ENCODE measurements at regions not wholly inside any gene's neighbourhood (a gene's known extent, or its start where the extent isn't known, plus 50 kb on each side); places are given as distances from the start of the nearest gene placed in this dataset.
A peak's percentile ranks its signal among the peaks of the same experiment; 100 is the strongest.
"Not testable (repeated sequence)": the region's sequence is repeated elsewhere in the genome, so short reads cannot be mapped to it uniquely, and the experiment has no call there.

DNA sequence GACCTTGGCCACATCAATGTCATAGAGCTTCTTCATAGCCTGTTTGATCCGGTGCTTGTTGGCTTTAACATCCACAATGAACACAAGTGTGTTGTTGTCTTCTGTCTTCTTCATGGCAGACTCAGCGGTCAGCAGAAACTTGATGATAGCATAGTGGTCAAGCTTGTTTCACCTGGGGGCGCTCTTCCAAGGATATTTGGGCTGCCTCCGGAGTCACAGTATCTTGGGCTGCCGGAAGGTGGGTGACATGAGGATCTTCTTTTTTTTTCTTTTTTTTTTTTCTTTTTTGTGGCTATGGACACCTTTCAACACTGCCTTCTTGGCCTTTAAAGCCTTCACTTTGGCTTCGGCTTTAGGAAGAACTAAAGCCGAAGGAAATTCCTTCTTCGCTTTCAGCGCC lies 244.6 kb downstream of the GJA1 start:
- no peak overlapping the region for H3K4me3 ChIP-seq (ENCODE audit: low read depth in 1 of 3, low read length in 3 of 3)
- DNase-seq (no peak), FAIRE-seq (no peak)
- no peaks in the 10 kb centered on the region for H3K27me3 ChIP-seq (ENCODE audit: control insufficient read depth in 3 of 3, insufficient read depth in 3 of 3, low read length in 3 of 3)
- 92 to 93% (median 93%) methylated on average over 9 of the region's 9 CpGs for WGBS, 3 donors
- H3K27ac ChIP-seq (ENCODE audit: low read depth in 1 of 3, low read length in 2 of 3) = no peak overlapping the region
- H3K4me1 ChIP-seq (ENCODE audit: control insufficient read depth in 3 of 3, insufficient read depth in 2 of 3, low read depth in 1 of 3, low read length in 2 of 3) = no peaks in the 10 kb centered on the region
- no peaks in the 10 kb centered on the region for H3K9me3 ChIP-seq (ENCODE audit: control insufficient read depth in 2 of 2, insufficient read depth in 1 of 2, low read depth in 1 of 2, low read length in 1 of 2)
- H3K36me3 ChIP-seq (ENCODE audit: control insufficient read depth in 3 of 3, insufficient read depth in 2 of 3, low read depth in 1 of 3, low read length in 3 of 3) = no peaks in the 10 kb centered on the region

GRCh38 chr6:121682666-121683065 lies 247.2 kb downstream of the GJA1 start:
- DNase-seq (no peak), FAIRE-seq (no peak)
- Histone ChIP-seq H3K4me1 (ENCODE audit: control insufficient read depth in 3 of 3, insufficient read depth in 2 of 3, low read depth in 1 of 3, low read length in 2 of 3) (no peaks in the 10 kb centered on the region), H3K36me3 (ENCODE audit: control insufficient read depth in 3 of 3, insufficient read depth in 2 of 3, low read depth in 1 of 3, low read length in 3 of 3) (no peaks in the 10 kb centered on the region), H3K9me3 (ENCODE audit: control insufficient read depth in 2 of 2, insufficient read depth in 1 of 2, low read depth in 1 of 2, low read length in 1 of 2) (no peaks in the 10 kb centered on the region), H3K27ac (ENCODE audit: low read depth in 1 of 3, low read length in 2 of 3) (no peak overlapping the region), H3K27me3 (ENCODE audit: control insufficient read depth in 3 of 3, insufficient read depth in 3 of 3, low read length in 3 of 3) (no peaks in the 10 kb centered on the region), H3K4me3 (ENCODE audit: low read depth in 1 of 3, low read length in 3 of 3) (no peak overlapping the region)
- 96 to 97% (median 97%) methylated on average over 25 of the region's 25 CpGs for WGBS, 3 donors

GRCh38 chr6:121685806-121686205 lies 250.4 kb downstream of the GJA1 start:
- H3K9me3 ChIP-seq (ENCODE audit: control insufficient read depth in 2 of 2, insufficient read depth in 1 of 2, low read depth in 1 of 2, low read length in 1 of 2); H3K4me3 ChIP-seq (ENCODE audit: low read depth in 1 of 3, low read length in 3 of 3); DNase-seq; H3K27ac ChIP-seq (ENCODE audit: low read depth in 1 of 3, low read length in 2 of 3); FAIRE-seq; H3K27me3 ChIP-seq (ENCODE audit: control insufficient read depth in 3 of 3, insufficient read depth in 3 of 3, low read length in 3 of 3); H3K4me1 ChIP-seq (ENCODE audit: control insufficient read depth in 3 of 3, insufficient read depth in 2 of 3, low read depth in 1 of 3, low read length in 2 of 3); H3K36me3 ChIP-seq (ENCODE audit: control insufficient read depth in 3 of 3, insufficient read depth in 2 of 3, low read depth in 1 of 3, low read length in 3 of 3): not testable (repeated sequence)
- WGBS, 3 donors = 86 to 95% (median 90%) methylated on average over 10 of the region's 10 CpGs

DNA sequence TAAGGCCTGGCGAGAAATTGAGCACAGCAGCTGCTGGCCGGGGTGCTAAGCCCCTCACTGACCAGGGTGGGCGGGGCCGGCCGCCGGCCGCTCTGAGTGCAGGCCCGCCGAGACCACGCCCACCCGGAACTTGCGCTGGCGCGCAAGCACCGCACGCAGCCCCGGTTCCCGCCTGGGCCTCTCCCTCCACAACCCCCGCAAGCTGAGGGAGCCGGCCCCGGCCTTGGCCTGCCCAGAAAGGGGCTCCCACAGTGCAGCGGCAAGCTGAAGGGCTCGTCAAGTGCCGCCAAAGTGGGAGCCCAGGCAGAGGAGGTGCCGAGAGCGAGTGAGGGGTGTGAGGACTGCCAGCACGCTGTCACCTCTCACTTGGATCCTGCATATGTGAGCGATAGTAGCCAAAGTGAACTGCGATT lies 251.2 kb downstream of the GJA1 start:
- DNase-seq (no peak), FAIRE-seq (no peak)
- Histone ChIP-seq H3K9me3 (ENCODE audit: control insufficient read depth in 2 of 2, insufficient read depth in 1 of 2, low read depth in 1 of 2, low read length in 1 of 2) (no peaks in the 10 kb centered on the region), H3K4me1 (ENCODE audit: control insufficient read depth in 3 of 3, insufficient read depth in 2 of 3, low read depth in 1 of 3, low read length in 2 of 3) (peaks cover 0 to 2% (median 0%) of the 10 kb centered on the region in 3 donors), H3K27ac (ENCODE audit: low read depth in 1 of 3, low read length in 2 of 3) (no peak overlapping the region), H3K4me3 (ENCODE audit: low read depth in 1 of 3, low read length in 3 of 3) (no peak overlapping the region), H3K36me3 (ENCODE audit: control insufficient read depth in 3 of 3, insufficient read depth in 2 of 3, low read depth in 1 of 3, low read length in 3 of 3) (no peaks in the 10 kb centered on the region), H3K27me3 (ENCODE audit: control insufficient read depth in 3 of 3, insufficient read depth in 3 of 3, low read length in 3 of 3) (no peaks in the 10 kb centered on the region)
- 88 to 91% (median 89%) methylated on average over 23 to 29 of the region's 29 CpGs for WGBS, 3 donors

- H3K27me3 ChIP-seq (ENCODE audit: control insufficient read depth in 3 of 3, insufficient read depth in 3 of 3, low read length in 3 of 3) = no peaks in the 10 kb centered on the region
- no peak overlapping the region for H3K27ac ChIP-seq (ENCODE audit: low read depth in 1 of 3, low read length in 2 of 3)
- no peak overlapping the region for H3K4me3 ChIP-seq (ENCODE audit: low read depth in 1 of 3, low read length in 3 of 3)
- 57 to 74% (median 58%) methylated on average over 2 of the region's 2 CpGs for WGBS, 3 donors
- DNase-seq (no peak), FAIRE-seq (no peak)
- H3K9me3 ChIP-seq (ENCODE audit: control insufficient read depth in 2 of 2, insufficient read depth in 1 of 2, low read depth in 1 of 2, low read length in 1 of 2) = no peaks in the 10 kb centered on the region
- H3K4me1 ChIP-seq (ENCODE audit: control insufficient read depth in 3 of 3, insufficient read depth in 2 of 3, low read depth in 1 of 3, low read length in 2 of 3) = peaks cover 0 to 5% (median 0%) of the 10 kb centered on the region in 3 donors
- H3K36me3 ChIP-seq (ENCODE audit: control insufficient read depth in 3 of 3, insufficient read depth in 2 of 3, low read depth in 1 of 3, low read length in 3 of 3) = no peaks in the 10 kb centered on the region
Observed at GRCh38 chr6:121688974-121689373, 253.5 kb downstream of the GJA1 start.

DNA sequence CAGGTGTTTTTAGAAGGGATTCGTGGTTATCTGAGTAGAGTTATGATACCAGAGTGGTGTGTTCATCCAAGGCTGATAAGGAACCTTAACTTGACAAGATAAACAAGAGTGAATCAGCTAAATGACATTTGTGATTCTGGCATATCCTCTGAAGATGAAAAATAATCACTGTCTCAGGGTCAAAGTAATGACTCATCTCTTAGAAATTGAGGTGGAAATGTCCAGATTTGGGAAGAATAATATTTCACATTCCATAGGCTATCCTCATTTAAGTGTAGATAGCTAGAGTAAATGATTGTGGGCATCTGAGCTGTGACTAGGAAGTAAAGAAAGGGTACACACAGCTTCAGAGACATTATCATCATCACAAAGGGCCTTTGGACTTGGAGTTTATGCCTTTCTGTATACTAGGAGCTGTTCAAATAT lies 255.7 kb downstream of the GJA1 start:
- H3K27me3 ChIP-seq (ENCODE audit: control insufficient read depth in 3 of 3, insufficient read depth in 3 of 3, low read length in 3 of 3) = no peaks in the 10 kb centered on the region
- no peak overlapping the region for H3K27ac ChIP-seq (ENCODE audit: low read depth in 1 of 3, low read length in 2 of 3)
- H3K4me1 ChIP-seq (ENCODE audit: control insufficient read depth in 3 of 3, insufficient read depth in 2 of 3, low read depth in 1 of 3, low read length in 2 of 3) = peaks cover 0 to 5% (median 0%) of the 10 kb centered on the region in 3 donors
- no peak for FAIRE-seq
- 6 to 38% (median 17%) methylated on average over 1 of the region's 1 CpG for WGBS, 3 donors
- DNase-seq = peak; percentile 18 to 52
- no peaks in the 10 kb centered on the region for H3K9me3 ChIP-seq (ENCODE audit: control insufficient read depth in 2 of 2, insufficient read depth in 1 of 2, low read depth in 1 of 2, low read length in 1 of 2)
- no peaks in the 10 kb centered on the region for H3K36me3 ChIP-seq (ENCODE audit: control insufficient read depth in 3 of 3, insufficient read depth in 2 of 3, low read depth in 1 of 3, low read length in 3 of 3)
- no peak overlapping the region for H3K4me3 ChIP-seq (ENCODE audit: low read depth in 1 of 3, low read length in 3 of 3)

GRCh38 chr6:121694389-121694788 lies 258.9 kb downstream of the GJA1 start:
- 83 to 88% (median 84%) methylated on average over 3 of the region's 3 CpGs for WGBS, 3 donors
- Histone ChIP-seq H3K4me3 (ENCODE audit: low read depth in 1 of 3, low read length in 3 of 3) (no peak overlapping the region), H3K36me3 (ENCODE audit: control insufficient read depth in 3 of 3, insufficient read depth in 2 of 3, low read depth in 1 of 3, low read length in 3 of 3) (no peaks in the 10 kb centered on the region), H3K27me3 (ENCODE audit: control insufficient read depth in 3 of 3, insufficient read depth in 3 of 3, low read length in 3 of 3) (no peaks in the 10 kb centered on the region), H3K27ac (ENCODE audit: low read depth in 1 of 3, low read length in 2 of 3) (no peak overlapping the region), H3K4me1 (ENCODE audit: control insufficient read depth in 3 of 3, insufficient read depth in 2 of 3, low read depth in 1 of 3, low read length in 2 of 3) (peaks cover 0 to 5% (median 0%) of the 10 kb centered on the region in 3 donors), H3K9me3 (ENCODE audit: control insufficient read depth in 2 of 2, insufficient read depth in 1 of 2, low read depth in 1 of 2, low read length in 1 of 2) (no peaks in the 10 kb centered on the region)
- no peak for DNase-seq
- FAIRE-seq = no peak

DNA sequence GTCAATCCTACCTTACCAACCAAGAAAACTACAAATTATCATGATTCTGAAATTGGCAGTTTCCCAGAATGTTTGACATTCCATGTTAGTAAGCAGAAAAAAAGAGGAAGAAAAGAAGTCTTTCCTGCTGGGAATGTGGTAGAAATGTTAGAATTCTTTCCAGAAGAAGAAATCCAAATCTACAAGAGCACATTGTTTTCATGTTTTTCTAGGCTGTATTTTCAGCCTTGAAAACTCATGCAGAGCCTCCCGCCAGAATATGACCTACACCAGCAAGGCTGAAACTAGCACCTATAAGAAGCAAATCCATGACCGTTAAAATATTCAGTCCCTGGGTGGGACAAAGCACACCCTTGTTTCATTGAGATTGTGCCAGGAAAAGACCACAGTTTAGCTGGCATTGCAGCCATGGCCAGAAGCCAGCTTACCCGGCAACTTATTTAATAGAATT lies 259.4 kb downstream of the GJA1 start:
- WGBS, 3 donors = 78 to 85% (median 84%) methylated on average over 3 of the region's 3 CpGs
- peaks cover 0 to 5% (median 0%) of the 10 kb centered on the region in 3 donors for H3K4me1 ChIP-seq (ENCODE audit: control insufficient read depth in 3 of 3, insufficient read depth in 2 of 3, low read depth in 1 of 3, low read length in 2 of 3)
- H3K27me3 ChIP-seq (ENCODE audit: control insufficient read depth in 3 of 3, insufficient read depth in 3 of 3, low read length in 3 of 3) = no peaks in the 10 kb centered on the region
- DNase-seq (no peak), FAIRE-seq (no peak)
- H3K36me3 ChIP-seq (ENCODE audit: control insufficient read depth in 3 of 3, insufficient read depth in 2 of 3, low read depth in 1 of 3, low read length in 3 of 3) = no peaks in the 10 kb centered on the region
- no peaks in the 10 kb centered on the region for H3K9me3 ChIP-seq (ENCODE audit: control insufficient read depth in 2 of 2, insufficient read depth in 1 of 2, low read depth in 1 of 2, low read length in 1 of 2)
- no peak overlapping the region for H3K27ac ChIP-seq (ENCODE audit: low read depth in 1 of 3, low read length in 2 of 3)
- H3K4me3 ChIP-seq (ENCODE audit: low read depth in 1 of 3, low read length in 3 of 3) = no peak overlapping the region

DNA sequence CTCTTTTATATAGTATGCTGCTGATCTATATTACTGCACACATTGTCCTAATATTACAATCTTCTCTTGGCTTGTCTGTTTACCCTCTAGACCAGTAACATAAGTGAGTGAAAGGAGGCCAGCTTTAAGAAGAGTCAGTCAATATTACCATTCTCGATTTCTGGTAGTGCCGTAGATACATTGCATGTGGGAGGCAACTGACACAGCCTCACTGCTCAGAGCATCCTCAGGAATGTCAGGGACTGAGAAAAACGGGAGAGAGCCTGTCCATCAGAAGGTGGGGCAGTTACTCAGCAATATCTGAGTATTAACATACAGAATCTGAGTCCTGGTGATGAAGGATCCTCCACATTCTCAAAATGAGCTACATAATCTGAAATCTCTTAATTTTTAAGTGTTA lies 259.9 kb downstream of the GJA1 start:
- 68 to 76% (median 74%) methylated on average over 3 of the region's 3 CpGs for WGBS, 3 donors
- Histone ChIP-seq H3K4me3 (ENCODE audit: low read depth in 1 of 3, low read length in 3 of 3) (no peak overlapping the region), H3K27ac (ENCODE audit: low read depth in 1 of 3, low read length in 2 of 3) (no peak overlapping the region), H3K9me3 (ENCODE audit: control insufficient read depth in 2 of 2, insufficient read depth in 1 of 2, low read depth in 1 of 2, low read length in 1 of 2) (no peaks in the 10 kb centered on the region), H3K27me3 (ENCODE audit: control insufficient read depth in 3 of 3, insufficient read depth in 3 of 3, low read length in 3 of 3) (no peaks in the 10 kb centered on the region), H3K4me1 (ENCODE audit: control insufficient read depth in 3 of 3, insufficient read depth in 2 of 3, low read depth in 1 of 3, low read length in 2 of 3) (peaks cover 0 to 5% (median 0%) of the 10 kb centered on the region in 3 donors), H3K36me3 (ENCODE audit: control insufficient read depth in 3 of 3, insufficient read depth in 2 of 3, low read depth in 1 of 3, low read length in 3 of 3) (no peaks in the 10 kb centered on the region)
- no peak for FAIRE-seq
- no peak for DNase-seq

All from small intestine (tissue), 7 donors.